NCI-H69 (cell line): ENCODE measurements at regions not wholly inside any gene's neighbourhood (a gene's known extent, or its start where the extent isn't known, plus 50 kb on each side); places are given as distances from the start of the nearest gene placed in this dataset.

ENCODE experiments used
- DNase-seq: peaks from one replicate; lab custom pipeline; 2025; lab: John Stamatoyannopoulos, UW

DNA sequence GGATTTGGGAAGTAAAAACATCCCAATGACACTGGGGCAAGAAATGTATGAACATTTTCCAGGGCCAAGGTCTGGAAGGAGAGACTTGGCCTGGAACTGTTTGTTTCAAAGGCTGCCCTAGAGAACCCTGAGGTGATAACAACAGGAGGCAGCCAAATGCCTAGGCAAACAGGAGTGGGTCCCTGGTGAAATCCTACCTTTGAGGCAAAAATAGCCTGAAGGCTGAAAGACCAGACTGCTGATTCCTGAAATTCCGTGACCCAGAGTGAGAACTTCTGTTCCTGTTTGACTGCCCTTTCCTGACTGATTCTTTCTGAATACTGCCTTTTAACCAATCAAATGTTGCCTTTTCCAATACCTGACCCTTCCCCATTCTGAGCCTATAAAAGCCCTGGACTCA, 196.4 kb downstream of the NSUN3 start:
- DNase-seq = no peak

GRCh38 chr3:94269763-94270162, 206.9 kb downstream of the NSUN3 start:
- DNase-seq = no peak

GRCh38 chr3:94272016-94272415, 209.2 kb downstream of the NSUN3 start:
- no peak for DNase-seq

GRCh38 chr3:94280958-94281357, 218.1 kb downstream of the NSUN3 start:
- no peak for DNase-seq

DNA sequence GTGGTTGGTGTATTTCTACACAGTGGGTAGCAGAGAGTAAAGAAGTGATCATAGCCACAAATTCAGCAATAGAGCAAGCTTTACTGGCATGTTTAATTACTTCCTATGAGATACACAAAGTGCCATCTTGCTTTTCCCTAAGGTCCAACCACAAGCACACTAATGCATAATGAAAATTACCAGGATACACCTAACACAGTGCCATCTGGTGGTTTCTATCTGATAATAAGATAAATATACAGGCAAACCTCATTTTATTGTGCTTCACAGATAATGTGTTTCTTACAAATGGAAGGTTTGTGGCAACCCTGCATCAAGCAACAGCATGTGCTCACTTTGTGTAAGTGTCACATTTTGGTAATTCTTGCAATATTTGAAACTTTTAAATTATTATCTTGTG, 223.0 kb downstream of the NSUN3 start:
- peak; percentile 44 for DNase-seq

DNA sequence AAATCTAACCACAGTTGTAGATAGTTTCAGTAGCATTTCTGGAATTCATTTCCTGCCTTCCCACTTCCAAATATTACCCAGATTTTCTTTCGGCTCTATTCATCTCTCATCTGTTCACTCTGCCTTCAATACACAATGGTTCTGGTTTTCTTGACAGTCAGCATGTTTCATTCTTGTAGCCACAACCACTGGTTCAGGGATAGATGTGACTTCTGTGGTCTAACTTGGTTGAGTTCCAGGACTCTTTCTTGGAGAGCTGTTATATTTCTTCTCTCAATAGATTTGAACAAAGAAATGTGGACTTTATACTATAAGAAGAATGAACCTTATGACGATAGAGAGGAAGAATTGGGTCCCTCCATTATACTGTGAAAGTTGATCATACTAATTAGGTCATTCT, 228.8 kb downstream of the NSUN3 start:
- no peak for DNase-seq

DNA sequence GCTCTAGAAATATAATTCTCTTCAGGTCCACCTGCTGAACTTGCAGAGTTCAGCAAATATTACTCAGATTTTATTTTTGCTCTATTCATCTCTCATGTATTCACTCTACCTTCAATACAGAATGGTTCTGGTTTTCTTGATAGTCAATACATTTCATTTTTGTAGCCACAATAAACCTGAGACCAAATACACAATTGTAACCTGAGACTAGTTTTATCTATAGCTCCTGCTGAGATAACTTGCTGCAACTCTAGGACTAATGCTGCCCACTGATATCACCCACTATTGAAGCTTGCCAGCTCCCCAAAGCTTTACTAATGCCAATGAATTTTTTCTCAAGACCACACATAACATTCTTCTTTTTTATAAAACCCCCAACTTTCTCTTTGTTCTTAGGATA, 229.3 kb downstream of the NSUN3 start:
- no peak for DNase-seq

DNA sequence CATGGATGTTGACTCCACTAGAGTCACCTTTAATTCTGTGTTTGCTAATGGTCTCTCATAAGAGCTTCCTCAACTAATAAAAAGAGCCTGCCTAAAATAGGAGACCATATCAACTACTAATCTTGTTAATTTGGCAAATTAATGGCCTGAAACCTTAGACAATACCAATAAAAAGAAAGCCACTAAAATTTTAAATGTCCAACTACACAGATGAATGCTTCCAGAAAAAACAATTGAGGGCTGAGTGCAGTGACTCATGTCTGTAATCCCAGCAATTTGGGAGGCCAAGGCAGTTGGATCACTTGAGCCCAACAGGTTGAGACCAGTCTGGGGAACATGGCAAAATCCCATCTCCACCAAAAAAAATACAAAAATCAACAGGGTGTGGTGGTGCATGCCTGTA, 230.9 kb downstream of the NSUN3 start:
- DNase-seq = peak; percentile 15

- no peak for DNase-seq
Observed at GRCh38 chr3:94294806-94295205, 231.9 kb downstream of the NSUN3 start.

DNA sequence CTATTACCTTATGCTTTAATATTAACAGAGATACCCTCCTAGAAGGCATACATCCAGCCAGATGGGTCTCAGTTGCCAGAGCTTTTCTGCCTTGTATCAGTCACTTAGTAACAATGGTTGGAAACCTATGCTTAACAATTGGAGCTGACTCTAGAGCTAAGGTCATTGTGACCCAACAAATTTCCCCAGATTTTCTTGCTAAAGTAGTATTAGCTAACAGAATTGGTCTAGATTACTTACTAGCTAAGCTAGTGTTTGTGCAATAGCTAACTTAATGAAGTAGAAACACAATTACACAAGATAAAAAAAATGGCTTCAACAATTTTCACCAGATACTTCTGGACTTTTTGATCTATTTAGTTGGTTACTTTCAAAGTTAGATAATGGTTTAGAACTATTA, 236.9 kb downstream of the NSUN3 start:
- no peak for DNase-seq

DNA sequence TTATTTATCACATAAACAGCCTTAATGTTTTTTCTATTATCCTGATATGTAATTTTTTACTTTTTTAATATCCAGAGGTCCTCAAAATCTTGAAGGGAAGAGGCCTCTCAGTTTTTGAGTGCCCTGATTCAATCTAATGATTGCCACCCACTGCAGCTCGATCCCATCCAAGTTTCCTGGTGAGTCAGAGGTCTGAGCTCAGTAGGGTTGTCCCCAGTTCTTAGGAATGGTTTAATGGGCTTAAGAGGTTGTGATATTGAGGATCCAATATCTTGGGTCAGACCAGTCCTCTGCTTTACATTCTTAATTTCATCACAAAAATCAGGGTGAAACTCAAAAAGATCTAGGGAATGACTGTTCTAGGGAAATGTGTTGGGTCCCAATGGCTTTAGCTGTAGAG, 238.5 kb downstream of the NSUN3 start:
- no peak for DNase-seq

DNA sequence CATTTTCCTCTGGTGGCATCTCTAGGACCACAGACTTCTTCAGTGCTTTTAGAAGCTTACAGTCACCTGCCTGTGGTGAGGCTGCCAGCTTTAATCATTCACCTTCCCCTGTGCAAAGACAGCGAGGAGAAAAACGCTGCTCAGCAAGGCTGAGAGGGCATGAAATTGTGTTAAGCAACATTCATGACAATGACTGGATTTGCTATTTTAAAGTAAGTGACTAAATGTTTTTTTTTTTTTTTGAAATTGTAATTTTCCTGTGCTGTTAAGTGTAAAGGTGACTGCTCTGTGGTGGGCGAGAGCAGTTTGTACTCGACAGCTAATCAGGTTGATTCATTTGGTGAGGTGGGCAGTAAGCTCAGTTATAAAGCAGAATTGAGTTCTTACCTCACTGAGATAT, 240.4 kb downstream of the NSUN3 start:
- DNase-seq = no peak

- no peak for DNase-seq
Observed at GRCh38 chr3:94303897-94304296, 241.0 kb downstream of the NSUN3 start.

DNA sequence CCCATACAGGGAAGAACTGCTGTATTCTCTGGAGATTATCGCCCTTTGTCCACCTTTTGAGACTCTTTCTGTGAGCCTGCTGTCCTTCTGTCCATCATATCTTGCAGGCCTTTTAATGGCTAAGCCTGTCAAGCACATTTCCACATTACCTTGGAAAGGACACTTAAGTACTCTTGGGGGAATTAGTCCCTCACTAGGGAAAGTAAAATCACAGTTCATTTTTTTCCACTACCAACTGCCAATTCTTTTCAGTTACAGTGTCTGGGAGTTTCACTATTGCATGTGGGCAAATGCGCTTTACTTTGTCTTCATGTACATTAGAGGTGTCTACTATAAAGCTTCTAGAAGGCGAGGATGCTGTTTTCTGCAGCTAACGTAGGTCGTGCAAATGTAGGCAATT, 242.1 kb downstream of the NSUN3 start:
- no peak for DNase-seq

DNA sequence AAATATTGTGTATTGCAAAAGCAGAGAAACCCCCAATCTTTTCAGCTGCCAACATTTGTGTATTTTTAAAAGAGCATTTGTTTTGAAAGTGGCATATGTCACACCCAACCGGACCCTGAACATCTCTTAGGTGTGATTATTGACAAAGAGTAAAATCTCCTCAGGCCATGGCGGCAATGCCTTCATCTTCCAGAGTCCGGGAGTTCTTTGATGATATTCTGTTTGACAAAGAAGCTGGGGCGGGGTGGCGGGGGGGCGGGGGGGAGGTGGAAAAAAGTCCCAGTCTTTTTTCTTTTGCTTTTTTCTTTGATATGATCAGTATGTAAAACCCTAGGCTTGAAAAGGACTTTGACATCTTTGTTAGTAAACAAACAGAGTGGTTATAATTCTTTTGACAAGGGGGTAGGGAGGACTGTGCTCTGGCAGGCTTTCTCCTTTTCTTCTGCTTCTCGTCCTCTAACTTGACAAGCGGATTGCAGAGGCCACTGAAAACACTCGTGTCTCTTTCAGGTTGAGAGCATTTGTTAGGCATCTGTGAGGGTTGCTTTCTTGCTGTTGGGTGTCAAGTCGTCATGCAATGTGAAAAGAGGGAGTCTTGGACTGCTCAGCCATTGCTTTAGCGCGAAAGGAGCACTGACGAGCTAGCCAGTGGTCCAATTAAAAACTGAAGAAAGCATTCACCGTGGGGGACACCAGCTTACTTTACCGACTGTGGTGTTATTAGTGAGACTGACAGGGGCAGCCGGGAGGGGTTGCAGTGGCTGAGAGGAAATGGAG, 243.2 kb downstream of the NSUN3 start:
- peak; percentile 3 for DNase-seq

- DNase-seq = no peak
Observed at GRCh38 chr3:94307588-94307987, 244.7 kb downstream of the NSUN3 start.

DNA sequence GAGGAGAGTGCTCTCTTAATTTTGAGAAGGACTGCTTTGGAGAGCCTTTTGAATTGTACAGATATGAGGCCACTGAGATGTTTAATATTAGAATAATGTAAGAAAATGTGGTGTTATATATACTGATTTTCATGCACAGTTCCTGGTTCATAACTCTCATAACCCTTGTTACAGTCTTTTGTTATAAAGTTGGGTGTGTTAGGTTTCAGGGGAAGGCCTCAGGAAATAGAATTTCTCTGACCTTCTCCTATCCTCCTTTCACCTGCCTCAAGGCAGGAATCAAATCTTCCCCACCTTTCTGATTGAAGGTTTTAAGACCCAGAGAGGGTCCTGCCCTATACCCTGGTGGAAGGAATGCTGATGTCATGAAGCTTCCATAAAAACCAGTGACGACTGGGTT, 245.9 kb downstream of the NSUN3 start:
- DNase-seq = no peak

DNA sequence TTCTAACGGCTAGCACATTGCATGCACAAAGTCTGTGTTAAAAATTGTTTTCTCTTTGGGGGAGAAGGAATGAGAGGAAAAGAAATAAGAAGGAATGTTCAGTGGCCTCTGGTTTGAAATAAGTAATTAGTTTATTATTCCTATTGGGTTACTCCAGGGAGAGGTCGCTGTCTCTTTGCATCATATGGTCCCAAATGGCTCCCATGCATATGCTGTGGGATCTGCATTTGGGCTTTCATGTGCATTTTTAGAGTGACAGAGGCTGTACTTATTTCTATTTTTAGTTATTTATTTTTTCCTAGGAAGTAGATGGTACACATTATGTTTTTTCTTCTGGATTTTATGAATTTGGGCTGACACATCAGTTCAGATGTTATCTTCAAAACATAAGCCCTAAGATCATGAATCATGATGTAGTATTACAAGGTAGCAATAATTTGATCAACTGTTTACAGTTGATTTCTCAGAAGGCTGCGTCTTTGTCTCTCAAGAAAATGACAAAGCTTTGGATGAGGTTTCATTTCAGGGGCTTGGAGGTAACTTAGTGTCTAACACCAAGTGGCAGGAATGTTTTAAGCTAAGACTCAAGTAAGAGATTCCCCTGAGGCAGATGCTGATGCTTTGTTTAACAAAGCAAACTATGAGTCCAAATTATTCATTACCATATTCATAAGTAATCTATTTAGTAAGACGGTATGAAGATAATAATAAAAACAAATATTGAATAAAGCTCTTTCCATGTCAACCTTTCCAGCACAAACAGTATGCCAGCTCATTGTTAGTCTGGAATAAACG, 247.7 kb downstream of the NSUN3 start:
- DNase-seq = no peak

DNA sequence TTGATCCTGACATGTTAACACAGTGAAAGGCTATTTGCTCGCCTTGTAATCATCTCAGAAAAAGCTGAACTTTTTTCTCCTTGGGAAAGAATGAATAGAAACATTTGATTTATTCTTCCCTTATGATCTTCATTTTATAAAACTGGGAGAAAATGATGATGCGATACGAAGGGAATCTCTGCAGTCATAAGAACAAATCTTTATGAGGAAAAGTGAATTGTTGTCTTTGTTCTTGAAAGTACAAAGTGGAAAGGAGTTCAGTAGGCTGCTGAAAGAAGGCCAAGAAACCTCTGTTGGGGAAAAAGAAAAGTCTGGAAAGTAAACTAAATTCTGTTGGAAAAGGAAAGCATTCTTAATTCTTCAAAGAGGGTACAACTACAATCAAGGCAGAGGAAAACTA, 248.8 kb downstream of the NSUN3 start:
- DNase-seq = no peak

DNA sequence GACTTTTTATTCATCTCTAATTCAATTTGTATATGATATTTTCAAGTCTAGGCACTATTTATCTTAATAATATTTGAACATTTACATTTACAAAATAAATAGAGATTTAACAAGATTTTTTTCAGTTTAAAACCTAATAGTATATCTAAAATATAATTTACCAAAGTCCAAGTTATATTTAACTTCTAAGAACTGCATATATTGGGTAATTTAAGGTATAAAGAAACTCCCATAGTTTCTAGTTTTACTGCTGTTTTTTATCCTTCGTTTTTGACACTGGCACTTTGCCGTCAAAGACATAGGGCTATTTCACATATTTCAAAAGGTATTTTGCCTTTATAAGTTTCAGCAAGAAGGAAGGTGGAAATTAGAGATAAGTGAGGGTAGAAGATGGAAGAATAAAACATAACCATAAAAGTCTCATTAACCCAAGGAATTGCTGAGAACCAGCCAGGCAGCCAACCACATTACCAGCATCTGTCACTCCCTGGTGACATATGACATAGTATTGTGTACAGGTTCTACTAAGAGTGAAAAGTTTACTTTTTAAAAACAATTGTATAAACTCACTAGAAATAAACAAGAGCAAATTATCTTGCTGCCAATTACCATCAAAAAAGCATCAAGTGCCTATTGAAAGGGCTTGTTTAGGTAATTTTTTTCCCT, 251.5 kb downstream of the NSUN3 start:
- DNase-seq = no peak

DNA sequence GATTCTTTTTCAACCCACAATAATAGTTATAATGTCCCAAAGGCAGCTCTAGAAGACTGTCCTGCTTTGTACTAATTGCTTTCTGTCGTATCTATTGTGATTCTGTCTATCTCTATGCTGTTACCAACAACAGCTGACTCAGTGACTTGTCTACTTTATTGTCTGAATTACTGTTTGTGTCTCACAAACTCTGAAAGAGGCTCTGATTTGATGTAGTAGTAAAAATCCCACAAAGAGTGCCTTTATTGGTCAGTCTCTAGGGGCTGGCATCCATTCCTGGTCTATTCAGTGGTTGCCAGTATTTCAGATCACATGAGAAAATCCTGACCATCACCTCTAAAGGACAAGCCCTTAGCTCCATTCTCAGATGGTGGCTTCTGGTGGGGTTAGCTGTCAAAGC, 254.2 kb downstream of the NSUN3 start:
- DNase-seq = no peak

DNA sequence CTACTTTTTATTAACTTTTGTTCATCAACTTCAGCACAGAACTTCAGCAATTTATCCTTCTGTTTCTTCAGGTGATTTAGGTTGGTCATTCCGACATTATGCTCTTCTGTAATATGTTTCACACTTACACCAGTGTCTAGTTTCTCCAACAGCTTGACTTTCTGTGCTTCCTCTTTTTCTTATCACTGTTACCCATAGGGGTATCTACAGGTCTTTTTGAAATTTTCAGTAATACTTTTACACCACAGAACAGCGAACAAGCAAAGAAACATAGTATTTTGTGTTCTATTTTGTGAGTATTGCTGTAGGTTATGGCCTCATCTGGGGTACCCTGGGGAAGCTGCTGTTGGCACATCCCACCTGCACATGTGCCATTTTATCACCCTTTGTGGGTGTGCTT, 260.7 kb downstream of the NSUN3 start:
- DNase-seq = no peak

GRCh38 chr3:94331831-94332230, 269.0 kb downstream of the NSUN3 start:
- no peak for DNase-seq
